ENCODE measurements at regions not wholly inside any gene's neighbourhood (a gene's known extent, or its start where the extent isn't known, plus 50 kb on each side); places are given as distances from the start of the nearest gene placed in this dataset.

- Histone ChIP-seq H2BK5ac (ENCODE audit: low read length) (no peak overlapping the region), H2BK15ac (replicated peaks; ENCODE audit: low read depth) (no peak overlapping the region), H3K79me1 (ENCODE audit: low read length) (no peaks in the 10 kb centered on the region), H3K4me2 (ENCODE audit: low read length) (no peak overlapping the region), H4K8ac (ENCODE audit: low read depth, low read length) (no peak overlapping the region), H3K9ac (ENCODE audit: low read length) (no peak overlapping the region), H3K23ac (ENCODE audit: low read length) (no peak overlapping the region), H3K4me1 (ENCODE audit: control insufficient read depth, low read depth, low read length) (peaks cover 3% of the 10 kb centered on the region), H3K27me3 (ENCODE audit: insufficient read depth, low read length, poor library complexity) (no peaks in the 10 kb centered on the region), H3K18ac (ENCODE audit: low read length) (peak overlapping the region; percentile 97), H3K79me2 (ENCODE audit: control insufficient read depth, insufficient read depth, low read length) (no peaks in the 10 kb centered on the region), H3K4me3 (ENCODE audit: low read length) (no peak overlapping the region), H2BK120ac (ENCODE audit: low read depth, low read length) (no peak overlapping the region), H3K36me3 (ENCODE audit: control insufficient read depth, insufficient read depth, low read length) (no peaks in the 10 kb centered on the region), H3K56ac (ENCODE audit: low read length) (no peak overlapping the region), H3K4ac (ENCODE audit: low read depth, low read length) (no peak overlapping the region), H3K27ac (ENCODE audit: low read depth, low read length) (no peak overlapping the region), H4K5ac (ENCODE audit: low read length) (no peak overlapping the region), H2AK5ac (ENCODE audit: low read length) (peak overlapping the region; percentile 1)
- no CpG with 5 or more reads among the region's 3 CpGs for WGBS (ENCODE audit: extremely low coverage, insufficient coverage, low lambda C conversion rate)
- no peak for DNase-seq
Measured at GRCh38 chr9:115169003-115169402, 51.0 kb upstream of the TNC start.

- Histone ChIP-seq H3K27ac (ENCODE audit: low read depth, low read length) (peak overlapping the region; percentile 81), H2BK120ac (ENCODE audit: low read depth, low read length) (peak overlapping the region; percentile 21), H3K27me3 (ENCODE audit: insufficient read depth, low read length, poor library complexity) (no peaks in the 10 kb centered on the region), H2BK15ac (replicated peaks; ENCODE audit: low read depth) (no peak overlapping the region), H3K4ac (ENCODE audit: low read depth, low read length) (peak overlapping the region; percentile 99), H2BK5ac (ENCODE audit: low read length) (peak overlapping the region; percentile 14), H3K36me3 (ENCODE audit: control insufficient read depth, insufficient read depth, low read length) (no peaks in the 10 kb centered on the region), H4K8ac (ENCODE audit: low read depth, low read length) (no peak overlapping the region), H3K4me1 (ENCODE audit: control insufficient read depth, low read depth, low read length) (peaks cover 3% of the 10 kb centered on the region), H3K79me1 (ENCODE audit: low read length) (no peaks in the 10 kb centered on the region), H4K5ac (ENCODE audit: low read length) (no peak overlapping the region), H3K56ac (ENCODE audit: low read length) (peak overlapping the region; percentile 75), H3K4me3 (ENCODE audit: low read length) (no peak overlapping the region), H2AK5ac (ENCODE audit: low read length) (no peak overlapping the region), H3K18ac (ENCODE audit: low read length) (peak overlapping the region; percentile 16), H3K79me2 (ENCODE audit: control insufficient read depth, insufficient read depth, low read length) (no peaks in the 10 kb centered on the region), H3K4me2 (ENCODE audit: low read length) (no peak overlapping the region), H3K9ac (ENCODE audit: low read length) (no peak overlapping the region), H3K23ac (ENCODE audit: low read length) (no peak overlapping the region)
- no CpG with 5 or more reads among the region's 5 CpGs for WGBS (ENCODE audit: extremely low coverage, insufficient coverage, low lambda C conversion rate)
- peak; percentile 84 for DNase-seq
Measured at GRCh38 chr9:115170358-115171073, 52.6 kb upstream of the TNC start.

GRCh38 chr9:115171921-115172388, 54.0 kb upstream of the TNC start:
- no peak overlapping the region for H3K4me3 ChIP-seq (ENCODE audit: low read length)
- H3K4me1 ChIP-seq (ENCODE audit: control insufficient read depth, low read depth, low read length): peaks cover 3% of the 10 kb centered on the region
- H3K36me3 ChIP-seq (ENCODE audit: control insufficient read depth, insufficient read depth, low read length): no peaks in the 10 kb centered on the region
- H2AK5ac ChIP-seq (ENCODE audit: low read length): no peak overlapping the region
- no peak overlapping the region for H4K8ac ChIP-seq (ENCODE audit: low read depth, low read length)
- H3K4me2 ChIP-seq (ENCODE audit: low read length): no peak overlapping the region
- H3K9ac ChIP-seq (ENCODE audit: low read length): no peak overlapping the region
- no peak overlapping the region for H3K27ac ChIP-seq (ENCODE audit: low read depth, low read length)
- H3K4ac ChIP-seq (ENCODE audit: low read depth, low read length): peak overlapping the region; percentile 70
- H2BK5ac ChIP-seq (ENCODE audit: low read length): no peak overlapping the region
- no peaks in the 10 kb centered on the region for H3K27me3 ChIP-seq (ENCODE audit: insufficient read depth, low read length, poor library complexity)
- H3K79me1 ChIP-seq (ENCODE audit: low read length): no peaks in the 10 kb centered on the region
- no peak overlapping the region for H4K5ac ChIP-seq (ENCODE audit: low read length)
- H3K23ac ChIP-seq (ENCODE audit: low read length): no peak overlapping the region
- H3K18ac ChIP-seq (ENCODE audit: low read length): peak overlapping the region; percentile 32
- no peak overlapping the region for H2BK15ac ChIP-seq (replicated peaks; ENCODE audit: low read depth)
- peak overlapping the region; percentile 8 for H2BK120ac ChIP-seq (ENCODE audit: low read depth, low read length)
- no peaks in the 10 kb centered on the region for H3K79me2 ChIP-seq (ENCODE audit: control insufficient read depth, insufficient read depth, low read length)
- H3K56ac ChIP-seq (ENCODE audit: low read length): peak overlapping the region; percentile 20
- no peak for DNase-seq
- no CpG with 5 or more reads among the region's 3 CpGs for WGBS (ENCODE audit: extremely low coverage, insufficient coverage, low lambda C conversion rate)

- H3K27me3 ChIP-seq (ENCODE audit: insufficient read depth, low read length, poor library complexity): no peaks in the 10 kb centered on the region
- H3K23ac ChIP-seq (ENCODE audit: low read length): peak overlapping the region; percentile 70
- peak overlapping the region; percentile 12 for H2BK15ac ChIP-seq (replicated peaks; ENCODE audit: low read depth)
- peak overlapping the region; percentile 84 for H3K18ac ChIP-seq (ENCODE audit: low read length)
- peak overlapping the region; percentile 17 for H3K56ac ChIP-seq (ENCODE audit: low read length)
- H3K4me2 ChIP-seq (ENCODE audit: low read length): no peak overlapping the region
- no peak overlapping the region for H3K4me3 ChIP-seq (ENCODE audit: low read length)
- no peaks in the 10 kb centered on the region for H3K79me1 ChIP-seq (ENCODE audit: low read length)
- H2BK120ac ChIP-seq (ENCODE audit: low read depth, low read length): peak overlapping the region; percentile 90
- H3K79me2 ChIP-seq (ENCODE audit: control insufficient read depth, insufficient read depth, low read length): no peaks in the 10 kb centered on the region
- peak; percentile 80 for DNase-seq
- peak overlapping the region; percentile 19 for H3K27ac ChIP-seq (ENCODE audit: low read depth, low read length)
- no peak overlapping the region for H4K8ac ChIP-seq (ENCODE audit: low read depth, low read length)
- H2BK5ac ChIP-seq (ENCODE audit: low read length): peak overlapping the region; percentile 66
- H3K4me1 ChIP-seq (ENCODE audit: control insufficient read depth, low read depth, low read length): peaks cover 7% of the 10 kb centered on the region
- no peak overlapping the region for H3K9ac ChIP-seq (ENCODE audit: low read length)
- no peaks in the 10 kb centered on the region for H3K36me3 ChIP-seq (ENCODE audit: control insufficient read depth, insufficient read depth, low read length)
- no CpG with 5 or more reads among the region's 1 CpG for WGBS (ENCODE audit: extremely low coverage, insufficient coverage, low lambda C conversion rate)
- no peak overlapping the region for H2AK5ac ChIP-seq (ENCODE audit: low read length)
- no peak overlapping the region for H4K5ac ChIP-seq (ENCODE audit: low read length)
- peak overlapping the region; percentile 68 for H3K4ac ChIP-seq (ENCODE audit: low read depth, low read length)
Measured at GRCh38 chr9:115182264-115182663, 64.3 kb upstream of the TNC start.

GRCh38 chr9:115183436-115183835, 65.5 kb upstream of the TNC start:
- Histone ChIP-seq H3K4me2 (ENCODE audit: low read length) (no peak overlapping the region), H3K79me1 (ENCODE audit: low read length) (no peaks in the 10 kb centered on the region), H3K56ac (ENCODE audit: low read length) (peak overlapping the region; percentile 49), H3K4me1 (ENCODE audit: control insufficient read depth, low read depth, low read length) (peaks cover 7% of the 10 kb centered on the region), H3K27me3 (ENCODE audit: insufficient read depth, low read length, poor library complexity) (no peaks in the 10 kb centered on the region), H3K4ac (ENCODE audit: low read depth, low read length) (peak overlapping the region; percentile 91), H2BK120ac (ENCODE audit: low read depth, low read length) (peak overlapping the region; percentile 92), H2BK15ac (replicated peaks; ENCODE audit: low read depth) (peak overlapping the region; percentile 92), H2AK5ac (ENCODE audit: low read length) (no peak overlapping the region), H3K18ac (ENCODE audit: low read length) (peak overlapping the region; percentile 100), H3K23ac (ENCODE audit: low read length) (no peak overlapping the region), H4K5ac (ENCODE audit: low read length) (no peak overlapping the region), H3K36me3 (ENCODE audit: control insufficient read depth, insufficient read depth, low read length) (no peaks in the 10 kb centered on the region), H3K9ac (ENCODE audit: low read length) (peak overlapping the region; percentile 23), H3K79me2 (ENCODE audit: control insufficient read depth, insufficient read depth, low read length) (no peaks in the 10 kb centered on the region), H2BK5ac (ENCODE audit: low read length) (peak overlapping the region; percentile 10), H3K4me3 (ENCODE audit: low read length) (no peak overlapping the region), H4K8ac (ENCODE audit: low read depth, low read length) (no peak overlapping the region), H3K27ac (ENCODE audit: low read depth, low read length) (peak overlapping the region; percentile 53)
- DNase-seq: peak; percentile 47

GRCh38 chr9:115189686-115190085, 71.7 kb upstream of the TNC start:
- Histone ChIP-seq H3K79me2 (ENCODE audit: control insufficient read depth, insufficient read depth, low read length) (no peaks in the 10 kb centered on the region), H3K23ac (ENCODE audit: low read length) (no peak overlapping the region), H3K4ac (ENCODE audit: low read depth, low read length) (no peak overlapping the region), H3K4me3 (ENCODE audit: low read length) (no peak overlapping the region), H2AK5ac (ENCODE audit: low read length) (no peak overlapping the region), H3K27ac (ENCODE audit: low read depth, low read length) (no peak overlapping the region), H2BK5ac (ENCODE audit: low read length) (no peak overlapping the region), H3K36me3 (ENCODE audit: control insufficient read depth, insufficient read depth, low read length) (no peaks in the 10 kb centered on the region), H3K4me1 (ENCODE audit: control insufficient read depth, low read depth, low read length) (peaks cover 6% of the 10 kb centered on the region), H3K79me1 (ENCODE audit: low read length) (no peaks in the 10 kb centered on the region), H3K9ac (ENCODE audit: low read length) (no peak overlapping the region), H3K27me3 (ENCODE audit: insufficient read depth, low read length, poor library complexity) (no peaks in the 10 kb centered on the region), H3K56ac (ENCODE audit: low read length) (no peak overlapping the region), H4K5ac (ENCODE audit: low read length) (no peak overlapping the region), H3K4me2 (ENCODE audit: low read length) (no peak overlapping the region), H2BK15ac (replicated peaks; ENCODE audit: low read depth) (no peak overlapping the region), H2BK120ac (ENCODE audit: low read depth, low read length) (no peak overlapping the region), H3K18ac (ENCODE audit: low read length) (no peak overlapping the region), H4K8ac (ENCODE audit: low read depth, low read length) (no peak overlapping the region)
- no peak for DNase-seq
- WGBS (ENCODE audit: extremely low coverage, insufficient coverage, low lambda C conversion rate): no CpG with 5 or more reads among the region's 2 CpGs
